CD8-positive, alpha-beta memory T cell (primary cell): ENCODE measurements at regions not wholly inside any gene's neighbourhood (a gene's known extent, or its start where the extent isn't known, plus 50 kb on each side); places are given as distances from the start of the nearest gene placed in this dataset.

ENCODE experiments used
- CTCF ChIA-PET: fragments of 350-600 bp; sonication (Branson Sonifier 250); formaldehyde crosslinking; loops from one replicate; lab custom pipeline; 2021; ENCODE audit warnings: antibody characterized with exemption; lab: Charles Lee
- POLR2A ChIA-PET: fragments of 350-600 bp; sonication (Branson Sonifier 250); formaldehyde crosslinking; loops from one replicate; lab custom pipeline; 2021; ENCODE audit warnings: antibody characterized with exemption; lab: Charles Lee
- DNase-seq, 5 donors: peaks; one replicate each; pipeline versions ENCODE4 v3.0.0 to v3.0.0-alpha.2; 2020 to 2022; ENCODE audit warnings: mixed read lengths in 1 of 5
- H3K27ac ChIP-seq: one replicate; pipeline ENCODE4 v1.7.0; 2013; ENCODE audit warnings: low read depth, mild to moderate bottlenecking, low read length, moderate library complexity
- H3K27me3 ChIP-seq: 2 replicates; pipeline ENCODE4 v1.7.0; 2013; ENCODE audit warnings: low read length, mild to moderate bottlenecking; ENCODE audit not compliant: insufficient read depth, poor library complexity, severe bottlenecking
- H3K36me3 ChIP-seq: 2 replicates; pipeline ENCODE4 v1.7.0; 2013; ENCODE audit warnings: mild to moderate bottlenecking, low read length, moderate library complexity; ENCODE audit not compliant: insufficient read depth
- H3K4me1 ChIP-seq: 2 replicates; pipeline ENCODE4 v1.7.0; 2013; ENCODE audit warnings: mild to moderate bottlenecking, low read length, moderate library complexity; ENCODE audit not compliant: insufficient read depth
- H3K4me3 ChIP-seq: 2 replicates; pipeline ENCODE4 v1.7.0; 2013; ENCODE audit warnings: mild to moderate bottlenecking, low read length
- H3K9me3 ChIP-seq: 2 replicates; pipeline ENCODE4 v1.7.0; 2013; ENCODE audit warnings: mild to moderate bottlenecking, low read length
- H3K27ac Mint-ChIP-seq, 8 donors: one replicate each; pipeline ENCODE4 v1.8.0; 2020 to 2021; ENCODE audit warnings: mixed read lengths in 8 of 8, mild to moderate bottlenecking in 6 of 8, inconsistent platforms in 3 of 8, moderate library complexity in 3 of 8
- H3K27me3 Mint-ChIP-seq, 2 donors: one replicate each; pipeline ENCODE4 v1.8.0; 2020 to 2021; ENCODE audit warnings: mixed read lengths in 2 of 2, mild to moderate bottlenecking in 1 of 2, moderate library complexity in 1 of 2
- H3K36me3 Mint-ChIP-seq, 3 donors: one replicate each; pipeline ENCODE4 v1.8.0; 2020 to 2021; ENCODE audit warnings: mixed read lengths in 3 of 3, inconsistent platforms in 1 of 3, mild to moderate bottlenecking in 1 of 3
- H3K4me1 Mint-ChIP-seq, 3 donors: one replicate each; pipeline ENCODE4 v1.8.0; 2020 to 2021; ENCODE audit warnings: mixed read lengths in 3 of 3, inconsistent platforms in 1 of 3, mild to moderate bottlenecking in 1 of 3
- H3K4me3 Mint-ChIP-seq, 7 donors: one replicate each; pipeline ENCODE4 v1.8.0; 2020 to 2021; ENCODE audit warnings: mixed read lengths in 7 of 7, mild to moderate bottlenecking in 6 of 7, moderate library complexity in 4 of 7, inconsistent platforms in 2 of 7
- H3K9me3 Mint-ChIP-seq, 5 donors: one replicate each; pipeline ENCODE4 v1.8.0; 2020 to 2022; ENCODE audit warnings: mixed read lengths in 5 of 5, mild to moderate bottlenecking in 3 of 5, moderate library complexity in 2 of 5, inconsistent platforms in 1 of 5

GRCh38 chr5:152907488-152908245 lies 502.6 kb upstream of the NMUR2 start:
- DNase-seq = no peak
- no peak overlapping the region for H3K4me3 ChIP-seq
- POLR2A ChIA-PET = no interaction called here
- no peaks in the 10 kb centered on the region for H3K36me3 ChIP-seq
- H3K27me3 ChIP-seq = no peaks in the 10 kb centered on the region
- H3K4me3 Mint-ChIP-seq = no peak overlapping the region
- H3K9me3 Mint-ChIP-seq = peaks cover 1 to 24% (median 5%) of the 10 kb centered on the region in 5 donors
- H3K27ac Mint-ChIP-seq = no peak overlapping the region
- H3K27me3 Mint-ChIP-seq = no peaks in the 10 kb centered on the region
- H3K4me1 ChIP-seq = no peaks in the 10 kb centered on the region
- H3K4me1 Mint-ChIP-seq = no peaks in the 10 kb centered on the region
- CTCF ChIA-PET = no interaction called here
- no peaks in the 10 kb centered on the region for H3K36me3 Mint-ChIP-seq
- H3K9me3 ChIP-seq = no peaks in the 10 kb centered on the region
- H3K27ac ChIP-seq = no peak overlapping the region

DNA sequence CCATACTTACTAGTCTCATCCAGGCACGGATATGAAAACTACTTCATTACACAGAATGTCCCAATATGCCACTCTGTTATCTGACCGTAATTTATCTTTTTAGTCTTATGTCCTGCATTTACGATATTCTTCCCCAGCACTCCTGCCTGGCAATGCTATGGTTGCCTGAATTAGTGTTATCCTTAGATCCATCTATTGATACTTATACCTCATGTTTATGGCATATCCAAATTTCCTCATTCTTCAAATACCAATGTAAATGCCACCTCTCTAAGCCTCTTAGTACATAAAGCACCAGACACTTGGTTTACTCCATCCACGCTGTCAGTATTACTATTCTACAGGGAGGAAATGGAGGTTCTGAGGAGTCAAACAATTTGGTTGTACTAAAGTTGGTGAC lies 507.8 kb upstream of the NMUR2 start:
- Histone ChIP-seq H3K27ac (no peak overlapping the region), H3K9me3 (no peaks in the 10 kb centered on the region), H3K27me3 (no peaks in the 10 kb centered on the region), H3K4me3 (no peak overlapping the region), H3K4me1 (no peaks in the 10 kb centered on the region), H3K36me3 (no peaks in the 10 kb centered on the region)
- Mint-ChIP-seq H3K4me1 (no peaks in the 10 kb centered on the region), H3K4me3 (no peak overlapping the region), H3K27me3 (no peaks in the 10 kb centered on the region), H3K9me3 (peaks cover 0 to 14% (median 3%) of the 10 kb centered on the region in 5 donors), H3K27ac (no peak overlapping the region), H3K36me3 (no peaks in the 10 kb centered on the region)
- ChIA-PET CTCF (no interaction called here), POLR2A (no interaction called here)
- no peak for DNase-seq

- CTCF ChIA-PET = no interaction called here
- no peaks in the 10 kb centered on the region for H3K4me1 Mint-ChIP-seq
- DNase-seq = no peak
These were observed 527.5 kb upstream of the NMUR2 start for GRCh38 chr5:152932621-152933020.

DNA sequence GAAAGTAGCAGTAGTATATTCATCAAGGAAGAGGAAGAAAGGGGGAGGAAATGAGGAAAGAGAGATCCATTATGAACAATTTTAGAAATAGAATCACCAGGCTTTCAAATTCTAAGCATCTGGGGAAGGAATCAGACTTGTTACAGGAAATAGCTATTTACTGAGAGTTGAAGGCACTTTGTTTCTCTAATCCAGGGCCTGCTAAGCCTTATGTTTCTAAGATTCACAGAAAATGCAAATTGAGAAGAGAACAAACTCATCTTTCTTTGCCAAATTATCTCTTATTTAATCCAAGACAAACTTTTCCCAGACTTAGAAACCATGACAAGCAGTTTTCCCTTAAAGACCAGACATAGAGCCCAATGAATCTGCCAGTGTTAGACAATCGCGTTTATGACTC lies 528.0 kb upstream of the NMUR2 start:
- no peak overlapping the region for H3K4me3 ChIP-seq
- no peaks in the 10 kb centered on the region for H3K4me1 ChIP-seq
- Mint-ChIP-seq H3K36me3 (no peaks in the 10 kb centered on the region), H3K9me3 (peaks cover 0 to 21% (median 6%) of the 10 kb centered on the region in 5 donors), H3K4me3 (no peak overlapping the region), H3K4me1 (no peaks in the 10 kb centered on the region), H3K27me3 (no peaks in the 10 kb centered on the region), H3K27ac (no peak overlapping the region)
- H3K9me3 ChIP-seq = no peaks in the 10 kb centered on the region
- no peak overlapping the region for H3K27ac ChIP-seq
- POLR2A ChIA-PET = no interaction called here
- CTCF ChIA-PET = no interaction called here
- DNase-seq = no peak
- H3K27me3 ChIP-seq = no peaks in the 10 kb centered on the region
- H3K36me3 ChIP-seq = no peaks in the 10 kb centered on the region

More at GRCh38 chr5:152932621-152933020, 527.5 kb upstream of the NMUR2 start:
- no peak overlapping the region for H3K27ac ChIP-seq
- H3K4me1 ChIP-seq = no peaks in the 10 kb centered on the region
- no peak overlapping the region for H3K27ac Mint-ChIP-seq
- POLR2A ChIA-PET = no interaction called here
- H3K27me3 ChIP-seq = no peaks in the 10 kb centered on the region
- no peaks in the 10 kb centered on the region for H3K36me3 ChIP-seq
- no peaks in the 10 kb centered on the region for H3K36me3 Mint-ChIP-seq
- no peak overlapping the region for H3K4me3 Mint-ChIP-seq
- no peaks in the 10 kb centered on the region for H3K27me3 Mint-ChIP-seq
- H3K9me3 Mint-ChIP-seq = peaks cover 0 to 19% (median 5%) of the 10 kb centered on the region in 5 donors
- no peak overlapping the region for H3K4me3 ChIP-seq
- H3K9me3 ChIP-seq = no peaks in the 10 kb centered on the region

GRCh38 chr5:152938630-152939029 lies 533.6 kb upstream of the NMUR2 start:
- CTCF ChIA-PET = no interaction called here
- no peaks in the 10 kb centered on the region for H3K4me1 Mint-ChIP-seq
- H3K9me3 ChIP-seq = no peaks in the 10 kb centered on the region
- no peaks in the 10 kb centered on the region for H3K27me3 Mint-ChIP-seq
- POLR2A ChIA-PET = no interaction called here
- no peak overlapping the region for H3K4me3 ChIP-seq
- no peaks in the 10 kb centered on the region for H3K27me3 ChIP-seq
- no peaks in the 10 kb centered on the region for H3K36me3 ChIP-seq
- no peak overlapping the region for H3K4me3 Mint-ChIP-seq
- H3K4me1 ChIP-seq = no peaks in the 10 kb centered on the region
- DNase-seq = no peak
- H3K27ac ChIP-seq = no peak overlapping the region
- H3K36me3 Mint-ChIP-seq = no peaks in the 10 kb centered on the region
- no peak overlapping the region for H3K27ac Mint-ChIP-seq
- peaks cover 0 to 12% (median 10%) of the 10 kb centered on the region in 5 donors for H3K9me3 Mint-ChIP-seq

- H3K4me1 ChIP-seq = no peaks in the 10 kb centered on the region
- H3K27me3 ChIP-seq = no peaks in the 10 kb centered on the region
- Mint-ChIP-seq H3K9me3 (peaks cover 0 to 12% (median 8%) of the 10 kb centered on the region in 5 donors), H3K27ac (no peak overlapping the region), H3K36me3 (no peaks in the 10 kb centered on the region), H3K27me3 (no peaks in the 10 kb centered on the region), H3K4me3 (no peak overlapping the region), H3K4me1 (no peaks in the 10 kb centered on the region)
- no peak for DNase-seq
- no peak overlapping the region for H3K27ac ChIP-seq
- POLR2A ChIA-PET = no interaction called here
- no peaks in the 10 kb centered on the region for H3K36me3 ChIP-seq
- CTCF ChIA-PET = no interaction called here
- no peaks in the 10 kb centered on the region for H3K9me3 ChIP-seq
- no peak overlapping the region for H3K4me3 ChIP-seq
These were observed 537.7 kb upstream of the NMUR2 start for GRCh38 chr5:152942633-152943336.

- DNase-seq = no peak
- Mint-ChIP-seq H3K27me3 (peaks cover 0 to 1% of the 10 kb centered on the region in 2 donors), H3K36me3 (no peaks in the 10 kb centered on the region), H3K27ac (no peak overlapping the region), H3K4me1 (no peaks in the 10 kb centered on the region), H3K9me3 (peaks cover 0 to 19% (median 2%) of the 10 kb centered on the region in 5 donors), H3K4me3 (no peak overlapping the region)
- H3K36me3 ChIP-seq = no peaks in the 10 kb centered on the region
- no peak overlapping the region for H3K4me3 ChIP-seq
- H3K4me1 ChIP-seq = no peaks in the 10 kb centered on the region
- ChIA-PET POLR2A (no interaction called here), CTCF (no interaction called here)
- H3K27ac ChIP-seq = no peak overlapping the region
- H3K9me3 ChIP-seq = no peaks in the 10 kb centered on the region
- no peaks in the 10 kb centered on the region for H3K27me3 ChIP-seq
These were observed 536.5 kb upstream of the GRIA1 start for GRCh38 chr5:152953788-152954483.
